Right ventricle myocardium superior (tissue), 1 donor: ENCODE measurements at regions not wholly inside any gene's neighbourhood (a gene's known extent, or its start where the extent isn't known, plus 50 kb on each side); places are given as distances from the start of the nearest gene placed in this dataset.
"Not testable (repeated sequence)": the region's sequence is repeated elsewhere in the genome, so short reads cannot be mapped to it uniquely, and the experiment has no call there.

Source experiments
- ATAC-seq: fragments of 200-7000 bp; cut with Tn5 transposase; one replicate; pipeline ENCODE4 v1.9.1; 2020; ENCODE audit warnings: mild to moderate bottlenecking; ENCODE audit not compliant: poor library complexity
- DNase-seq: peaks from one replicate; pipeline ENCODE4 v3.0.0-alpha.2; 2020
- intact Hi-C: fragments of 100-400 bp; cut with DNase I; formaldehyde crosslinking; loops from one replicate; pipeline ENCODE4 v1.11.2; 2022
- donor health status: DM: no; HTN: yes; CAD: no; lungs with severe emphysema.

- DNase-seq: no peak
- intact Hi-C loops: no loop called here
- no peak for ATAC-seq
Observed at GRCh38 chr2:175359710-175360109, 178.2 kb upstream of the ATP5MC3 start.

GRCh38 chr2:175356901-175357300 lies 175.4 kb upstream of the ATP5MC3 start:
- ATAC-seq (no peak), DNase-seq (no peak)
- intact Hi-C loops: no loop called here

GRCh38 chr2:175355246-175355645 lies 173.7 kb upstream of the ATP5MC3 start:
- ATAC-seq: no peak
- intact Hi-C loops: no loop called here
- DNase-seq: no peak

- DNase-seq (no peak), ATAC-seq (no peak)
- intact Hi-C loops: no loop called here
Observed at GRCh38 chr2:175353275-175353674, 171.8 kb upstream of the ATP5MC3 start.

GRCh38 chr2:175351512-175351911 lies 170.0 kb upstream of the ATP5MC3 start:
- intact Hi-C loops: no loop called here
- ATAC-seq (no peak), DNase-seq (no peak)

- DNase-seq (no peak), ATAC-seq (no peak)
- intact Hi-C loops: no loop called here
Observed at GRCh38 chr2:175350105-175350504, 168.6 kb upstream of the ATP5MC3 start.

GRCh38 chr2:175342085-175342484 lies 160.6 kb upstream of the ATP5MC3 start:
- ATAC-seq (no peak), DNase-seq (no peak)
- intact Hi-C loops: no loop called here

- intact Hi-C loops: no loop called here
- no peak for DNase-seq
- no peak for ATAC-seq
Observed at GRCh38 chr2:175330195-175330594, 148.7 kb upstream of the ATP5MC3 start.

- no peak for DNase-seq
- ATAC-seq: no peak
- intact Hi-C loops: no loop called here
Observed at GRCh38 chr2:175326801-175327200, 145.3 kb upstream of the ATP5MC3 start.

GRCh38 chr2:175326164-175326563 lies 144.7 kb upstream of the ATP5MC3 start:
- intact Hi-C loops, DNase-seq, ATAC-seq: not testable (repeated sequence)

- intact Hi-C loops: no loop called here
- ATAC-seq (no peak), DNase-seq (no peak)
Observed at GRCh38 chr2:175323162-175323561, 141.7 kb upstream of the ATP5MC3 start.

- intact Hi-C loops: no loop called here
- no peak for DNase-seq
- ATAC-seq: no peak
Observed at GRCh38 chr2:175318542-175318941, 137.0 kb upstream of the ATP5MC3 start.

GRCh38 chr2:175317751-175318150 lies 136.2 kb upstream of the ATP5MC3 start:
- DNase-seq (no peak), ATAC-seq (no peak)
- intact Hi-C loops: no loop called here

GRCh38 chr2:175312137-175312536 lies 130.6 kb upstream of the ATP5MC3 start:
- peak; percentile 56 for ATAC-seq
- intact Hi-C loops: no loop called here
- no peak for DNase-seq

GRCh38 chr2:175310813-175311504 lies 129.4 kb upstream of the ATP5MC3 start:
- DNase-seq (no peak), ATAC-seq (no peak)
- intact Hi-C loops: no loop called here

- DNase-seq: no peak
- ATAC-seq: peak; percentile 58
- intact Hi-C loops: no loop called here
Observed at GRCh38 chr2:175309799-175310198, 128.3 kb upstream of the ATP5MC3 start.

- intact Hi-C loops: no loop called here
Observed at GRCh38 chr2:175308005-175308404, 126.5 kb upstream of the ATP5MC3 start.

GRCh38 chr2:175304541-175304940 lies 123.0 kb upstream of the ATP5MC3 start:
- intact Hi-C loops: no loop called here
- DNase-seq: no peak
- ATAC-seq: no peak

More at GRCh38 chr2:175308005-175308404, 126.5 kb upstream of the ATP5MC3 start:
- ATAC-seq (no peak), DNase-seq (no peak)

GRCh38 chr2:175293776-175294175 lies 112.3 kb upstream of the ATP5MC3 start:
- ATAC-seq: no peak
- no peak for DNase-seq
- intact Hi-C loops: no loop called here

GRCh38 chr2:175293195-175293594 lies 111.7 kb upstream of the ATP5MC3 start:
- no peak for ATAC-seq
- DNase-seq: no peak
- intact Hi-C loops: no loop called here

- intact Hi-C loops: loop anchor here (5.0 to 10.0 kb wide), 2 partner anchors 81 to 248 kb away; no protein-coding TSS in a partner anchor
- ATAC-seq: no peak
- no peak for DNase-seq
Observed at GRCh38 chr2:175282886-175283285, 101.4 kb upstream of the ATP5MC3 start.
